Liver (tissue), 8 donors: ENCODE measurements at regions not wholly inside any gene's neighbourhood (a gene's known extent, or its start where the extent isn't known, plus 50 kb on each side); places are given as distances from the start of the nearest gene placed in this dataset.

Experiments used
- DNase-seq: peaks from one replicate; pipeline ENCODE4 v3.0.0-alpha.2; 2017; ENCODE audit warnings: low spot score
- H3K27ac ChIP-seq, 2 donors: one replicate each; pipeline ENCODE4 v1.7.0; 2013; ENCODE audit warnings: inconsistent platforms in 2 of 2, low read length in 2 of 2, control low read depth in 1 of 2, low read depth in 1 of 2, mild to moderate bottlenecking in 1 of 2
- H3K27me3 ChIP-seq, 4 donors: one replicate each; pipeline versions ENCODE4 v1.6.1 to v1.7.0; 2013; ENCODE audit warnings: low read length in 3 of 4, inconsistent platforms in 1 of 4, mild to moderate bottlenecking in 1 of 4, moderate library complexity in 1 of 4; ENCODE audit not compliant: control insufficient read depth in 4 of 4, insufficient read depth in 4 of 4
- H3K36me3 ChIP-seq, 4 donors: one replicate each; pipeline versions ENCODE4 v1.6.1 to v1.7.0; 2013; ENCODE audit warnings: low read length in 3 of 4, mild to moderate bottlenecking in 3 of 4, low read depth in 1 of 4, moderate library complexity in 1 of 4; ENCODE audit not compliant: control insufficient read depth in 4 of 4, insufficient read depth in 3 of 4
- H3K4me1 ChIP-seq, 4 donors: one replicate each; pipeline versions ENCODE4 v1.6.1 to v1.7.0; 2013; ENCODE audit warnings: low read length in 3 of 4, mild to moderate bottlenecking in 3 of 4, moderate library complexity in 1 of 4; ENCODE audit not compliant: control insufficient read depth in 4 of 4, insufficient read depth in 4 of 4
- H3K4me3 ChIP-seq, 3 donors: one replicate each; pipeline versions ENCODE4 v1.6.1 to v1.7.0; 2013; ENCODE audit warnings: low read length in 3 of 3, control low read depth in 1 of 3, low read depth in 1 of 3, mild to moderate bottlenecking in 1 of 3
- H3K9ac ChIP-seq, 2 donors: one replicate each; pipeline ENCODE4 v1.7.0; 2013; ENCODE audit warnings: low read length in 2 of 2, mild to moderate bottlenecking in 2 of 2, moderate library complexity in 2 of 2, control low read depth in 1 of 2, low read depth in 1 of 2
- H3K9me3 ChIP-seq, 4 donors: one replicate each; pipeline versions ENCODE4 v1.6.1 to v1.7.0; 2013; ENCODE audit warnings: low read length in 3 of 4; ENCODE audit not compliant: control insufficient read depth in 4 of 4
- FOXA2 ChIP-seq: IDR thresholded peaks from 2 replicates; pipeline ENCODE4 v1.6.1; 2016; ENCODE audit warnings: antibody characterized with exemption
- RAD21 ChIP-seq, 2 donors: IDR thresholded peaks; 2 replicates each; pipeline ENCODE4 v1.6.1; 2016; ENCODE audit warnings: antibody characterized with exemption in 2 of 2, mild to moderate bottlenecking in 2 of 2
- TAF1 ChIP-seq: conservative IDR thresholded peaks from 2 replicates; pipeline ENCODE4 v1.6.1; 2016; ENCODE audit warnings: antibody characterized with exemption, mild to moderate bottlenecking
- WGBS: extraction: QIAGEN DNeasy Blood & Tissue Kit; methylation state at CpG from one replicate; pipeline ENCODE4 v1.1.7; 2013; 5-methylcytosine and 5-hydroxymethylcytosine counted together
- TF ChIP-seq, protein P1 (sequence below): fragments of 150-350 bp; IDR thresholded peaks from 2 replicates; pipeline ENCODE4 v1.5.1; 2017; ENCODE audit warnings: improper control_type of control experiment, low read depth, low read length; ENCODE audit not compliant: missing input control
- TF ChIP-seq, protein P2 (sequence below): IDR thresholded peaks from 2 replicates; pipeline ENCODE4 v1.6.1; 2016; ENCODE audit warnings: antibody characterized with exemption
- TF ChIP-seq, protein P3 (sequence below): IDR thresholded peaks from 2 replicates; pipeline ENCODE4 v1.6.1; 2016; ENCODE audit warnings: antibody characterized with exemption
- TF ChIP-seq, protein P4 (sequence below): IDR thresholded peaks from 2 replicates; pipeline ENCODE4 v1.6.1; 2016; ENCODE audit warnings: antibody characterized with exemption, mild to moderate bottlenecking
- donor health status: healthy.
- donor health status: healthy.
- donor health status: healthy.
- donor health status: healthy.
- donor health status: healthy.

DNA sequence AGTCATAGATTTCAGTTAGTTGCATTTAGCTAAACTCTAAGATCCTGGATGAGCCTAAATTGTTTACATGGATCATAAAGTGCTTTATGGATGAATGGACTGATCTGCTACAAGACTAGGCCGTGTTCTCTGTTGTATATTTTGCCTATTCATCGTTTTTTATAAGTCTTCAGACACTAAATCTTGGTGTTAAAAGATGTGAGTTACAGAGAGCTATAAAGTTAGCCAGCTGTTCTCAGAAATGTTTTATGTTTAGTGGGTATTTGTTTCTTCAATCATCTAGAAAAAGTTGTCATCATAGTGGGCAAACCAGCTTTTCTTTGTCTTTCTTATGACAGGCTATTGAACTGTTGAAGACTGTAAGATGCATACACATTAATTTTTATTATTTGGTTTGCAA lies 585.8 kb upstream of the SEMA6A start:
- no peak for DNase-seq
- no peak overlapping the region for H3K4me3 ChIP-seq
- H3K27ac ChIP-seq, result no peak overlapping the region
- WGBS, result 31% methylated on average over 2 of the region's 2 CpGs
- no peak overlapping the region for H3K9ac ChIP-seq
- TF ChIP-seq, protein P1, sequence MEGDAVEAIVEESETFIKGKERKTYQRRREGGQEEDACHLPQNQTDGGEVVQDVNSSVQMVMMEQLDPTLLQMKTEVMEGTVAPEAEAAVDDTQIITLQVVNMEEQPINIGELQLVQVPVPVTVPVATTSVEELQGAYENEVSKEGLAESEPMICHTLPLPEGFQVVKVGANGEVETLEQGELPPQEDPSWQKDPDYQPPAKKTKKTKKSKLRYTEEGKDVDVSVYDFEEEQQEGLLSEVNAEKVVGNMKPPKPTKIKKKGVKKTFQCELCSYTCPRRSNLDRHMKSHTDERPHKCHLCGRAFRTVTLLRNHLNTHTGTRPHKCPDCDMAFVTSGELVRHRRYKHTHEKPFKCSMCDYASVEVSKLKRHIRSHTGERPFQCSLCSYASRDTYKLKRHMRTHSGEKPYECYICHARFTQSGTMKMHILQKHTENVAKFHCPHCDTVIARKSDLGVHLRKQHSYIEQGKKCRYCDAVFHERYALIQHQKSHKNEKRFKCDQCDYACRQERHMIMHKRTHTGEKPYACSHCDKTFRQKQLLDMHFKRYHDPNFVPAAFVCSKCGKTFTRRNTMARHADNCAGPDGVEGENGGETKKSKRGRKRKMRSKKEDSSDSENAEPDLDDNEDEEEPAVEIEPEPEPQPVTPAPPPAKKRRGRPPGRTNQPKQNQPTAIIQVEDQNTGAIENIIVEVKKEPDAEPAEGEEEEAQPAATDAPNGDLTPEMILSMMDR, result no peak
- TF ChIP-seq RAD21 (IDR thresholded peaks at IDR 0.05) (no peak), FOXA2 (no peak), TAF1 (no peak)
- TF ChIP-seq, protein P2, sequence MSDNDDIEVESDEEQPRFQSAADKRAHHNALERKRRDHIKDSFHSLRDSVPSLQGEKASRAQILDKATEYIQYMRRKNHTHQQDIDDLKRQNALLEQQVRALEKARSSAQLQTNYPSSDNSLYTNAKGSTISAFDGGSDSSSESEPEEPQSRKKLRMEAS, result no peak
- TF ChIP-seq, protein P3, sequence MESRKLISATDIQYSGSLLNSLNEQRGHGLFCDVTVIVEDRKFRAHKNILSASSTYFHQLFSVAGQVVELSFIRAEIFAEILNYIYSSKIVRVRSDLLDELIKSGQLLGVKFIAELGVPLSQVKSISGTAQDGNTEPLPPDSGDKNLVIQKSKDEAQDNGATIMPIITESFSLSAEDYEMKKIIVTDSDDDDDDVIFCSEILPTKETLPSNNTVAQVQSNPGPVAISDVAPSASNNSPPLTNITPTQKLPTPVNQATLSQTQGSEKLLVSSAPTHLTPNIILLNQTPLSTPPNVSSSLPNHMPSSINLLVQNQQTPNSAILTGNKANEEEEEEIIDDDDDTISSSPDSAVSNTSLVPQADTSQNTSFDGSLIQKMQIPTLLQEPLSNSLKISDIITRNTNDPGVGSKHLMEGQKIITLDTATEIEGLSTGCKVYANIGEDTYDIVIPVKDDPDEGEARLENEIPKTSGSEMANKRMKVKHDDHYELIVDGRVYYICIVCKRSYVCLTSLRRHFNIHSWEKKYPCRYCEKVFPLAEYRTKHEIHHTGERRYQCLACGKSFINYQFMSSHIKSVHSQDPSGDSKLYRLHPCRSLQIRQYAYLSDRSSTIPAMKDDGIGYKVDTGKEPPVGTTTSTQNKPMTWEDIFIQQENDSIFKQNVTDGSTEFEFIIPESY, result no peak
- TF ChIP-seq, protein P4, sequence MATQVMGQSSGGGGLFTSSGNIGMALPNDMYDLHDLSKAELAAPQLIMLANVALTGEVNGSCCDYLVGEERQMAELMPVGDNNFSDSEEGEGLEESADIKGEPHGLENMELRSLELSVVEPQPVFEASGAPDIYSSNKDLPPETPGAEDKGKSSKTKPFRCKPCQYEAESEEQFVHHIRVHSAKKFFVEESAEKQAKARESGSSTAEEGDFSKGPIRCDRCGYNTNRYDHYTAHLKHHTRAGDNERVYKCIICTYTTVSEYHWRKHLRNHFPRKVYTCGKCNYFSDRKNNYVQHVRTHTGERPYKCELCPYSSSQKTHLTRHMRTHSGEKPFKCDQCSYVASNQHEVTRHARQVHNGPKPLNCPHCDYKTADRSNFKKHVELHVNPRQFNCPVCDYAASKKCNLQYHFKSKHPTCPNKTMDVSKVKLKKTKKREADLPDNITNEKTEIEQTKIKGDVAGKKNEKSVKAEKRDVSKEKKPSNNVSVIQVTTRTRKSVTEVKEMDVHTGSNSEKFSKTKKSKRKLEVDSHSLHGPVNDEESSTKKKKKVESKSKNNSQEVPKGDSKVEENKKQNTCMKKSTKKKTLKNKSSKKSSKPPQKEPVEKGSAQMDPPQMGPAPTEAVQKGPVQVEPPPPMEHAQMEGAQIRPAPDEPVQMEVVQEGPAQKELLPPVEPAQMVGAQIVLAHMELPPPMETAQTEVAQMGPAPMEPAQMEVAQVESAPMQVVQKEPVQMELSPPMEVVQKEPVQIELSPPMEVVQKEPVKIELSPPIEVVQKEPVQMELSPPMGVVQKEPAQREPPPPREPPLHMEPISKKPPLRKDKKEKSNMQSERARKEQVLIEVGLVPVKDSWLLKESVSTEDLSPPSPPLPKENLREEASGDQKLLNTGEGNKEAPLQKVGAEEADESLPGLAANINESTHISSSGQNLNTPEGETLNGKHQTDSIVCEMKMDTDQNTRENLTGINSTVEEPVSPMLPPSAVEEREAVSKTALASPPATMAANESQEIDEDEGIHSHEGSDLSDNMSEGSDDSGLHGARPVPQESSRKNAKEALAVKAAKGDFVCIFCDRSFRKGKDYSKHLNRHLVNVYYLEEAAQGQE, result no peak
- no peaks in the 10 kb centered on the region for H3K27me3 ChIP-seq
- peaks cover 0 to 2% (median 0%) of the 10 kb centered on the region in 4 donors for H3K9me3 ChIP-seq
- H3K36me3 ChIP-seq, result no peaks in the 10 kb centered on the region
- no peaks in the 10 kb centered on the region for H3K4me1 ChIP-seq

DNA sequence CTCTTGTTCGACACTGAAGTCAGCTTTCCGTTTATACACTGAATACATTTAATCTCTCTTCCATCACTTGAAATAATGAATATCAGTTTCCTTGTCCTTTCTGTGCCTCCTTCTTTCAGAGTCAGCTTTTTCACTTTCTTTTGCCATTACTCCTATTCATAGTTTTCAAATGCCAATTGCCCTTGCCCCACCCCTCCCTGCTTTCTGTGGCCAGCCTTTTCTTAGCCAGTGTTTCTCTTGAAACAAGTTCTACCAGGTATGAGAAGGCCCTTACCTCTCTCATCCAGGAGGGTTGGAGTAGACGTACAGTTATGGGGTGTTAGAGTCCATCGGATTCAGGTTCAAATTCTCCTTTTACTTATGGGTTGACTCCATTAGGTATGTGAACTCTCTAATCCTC lies 574.7 kb upstream of the SEMA6A start:
- Histone ChIP-seq H3K9me3 (no peaks in the 10 kb centered on the region), H3K4me3 (no peak overlapping the region), H3K4me1 (no peaks in the 10 kb centered on the region), H3K36me3 (no peaks in the 10 kb centered on the region), H3K9ac (no peak overlapping the region), H3K27me3 (no peaks in the 10 kb centered on the region), H3K27ac (no peak overlapping the region)
- DNase-seq, result no peak
- TF ChIP-seq, protein P3, result no peak
- TF ChIP-seq, protein P4, result no peak
- 84% methylated on average over 4 of the region's 4 CpGs for WGBS
